ENCODE measurements at regions not wholly inside any gene's neighbourhood (a gene's known extent, or its start where the extent isn't known, plus 50 kb on each side); places are given as distances from the start of the nearest gene placed in this dataset.

DNA sequence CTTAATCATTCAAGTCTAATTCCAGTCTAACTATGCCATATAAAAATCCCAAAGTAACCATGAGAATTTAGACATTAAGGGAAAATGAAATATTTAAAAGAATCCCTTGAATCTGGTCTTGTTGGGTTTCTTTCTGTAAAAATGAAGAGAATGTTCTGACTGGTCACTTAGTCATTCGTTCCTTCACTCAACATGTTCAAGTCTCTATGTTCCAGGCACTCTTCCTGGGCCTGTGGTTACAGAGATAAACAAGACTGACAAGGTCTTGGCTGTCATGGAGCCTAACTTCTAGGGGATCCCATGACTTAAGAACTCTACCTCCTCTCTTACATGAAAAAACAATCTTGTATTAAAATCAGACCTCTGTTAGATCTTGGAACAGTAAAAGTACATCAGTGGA, 638.6 kb upstream of the TBL1XR1 start:
- Histone ChIP-seq H3K9ac (ENCODE audit: insufficient read length) (no peak overlapping the region), H3K27ac (no peak overlapping the region), H3K36me3 (ENCODE audit: insufficient read depth, low read length) (no peaks in the 10 kb centered on the region), H3K4me3 (no peak overlapping the region), H3K9me3 (ENCODE audit: low read depth, low read length) (no peaks in the 10 kb centered on the region)
- no peak for TF ChIP-seq POLR2AphosphoS5 (IDR thresholded peaks at IDR 0.05; ENCODE audit: borderline replicate concordance, low read depth, low read length)
- no peak for TF ChIP-seq FOXP2 (optimal IDR thresholded peaks at IDR 0.05; ENCODE audit: control extremely low read depth, extremely low read length, insufficient read depth)
- TF ChIP-seq EZH2 (IDR thresholded peaks at IDR 0.05), result no peak
- no peak for DNase-seq (ENCODE audit: low read depth, low spot score)

DNA sequence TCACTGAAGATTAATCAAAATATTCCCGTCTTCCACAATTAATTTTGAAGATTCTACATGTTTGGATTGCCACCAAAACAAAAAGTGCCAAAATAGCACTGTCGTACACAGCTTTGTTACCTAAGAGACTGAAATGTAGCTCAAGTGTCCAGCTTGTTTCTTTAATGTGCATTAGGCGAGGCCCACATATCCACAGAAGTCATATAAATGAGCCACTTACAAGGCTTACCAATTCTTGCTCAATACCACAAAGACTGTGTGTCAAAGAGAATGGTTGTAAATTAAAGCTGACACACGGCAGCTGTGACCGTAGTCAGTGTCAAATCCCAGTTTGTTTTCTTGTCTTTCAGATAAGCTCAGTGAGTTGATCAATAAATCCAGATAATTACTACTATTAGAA, 639.4 kb upstream of the TBL1XR1 start:
- Histone ChIP-seq H3K9ac (ENCODE audit: insufficient read length) (no peak overlapping the region), H3K4me3 (no peak overlapping the region), H3K9me3 (ENCODE audit: low read depth, low read length) (no peaks in the 10 kb centered on the region), H3K36me3 (ENCODE audit: insufficient read depth, low read length) (no peaks in the 10 kb centered on the region), H3K27ac (no peak overlapping the region)
- TF ChIP-seq FOXP2 (optimal IDR thresholded peaks at IDR 0.05; ENCODE audit: control extremely low read depth, extremely low read length, insufficient read depth) (no peak), EZH2 (IDR thresholded peaks at IDR 0.05) (no peak), POLR2AphosphoS5 (IDR thresholded peaks at IDR 0.05; ENCODE audit: borderline replicate concordance, low read depth, low read length) (no peak)
- DNase-seq (ENCODE audit: low read depth, low spot score), result no peak

DNA sequence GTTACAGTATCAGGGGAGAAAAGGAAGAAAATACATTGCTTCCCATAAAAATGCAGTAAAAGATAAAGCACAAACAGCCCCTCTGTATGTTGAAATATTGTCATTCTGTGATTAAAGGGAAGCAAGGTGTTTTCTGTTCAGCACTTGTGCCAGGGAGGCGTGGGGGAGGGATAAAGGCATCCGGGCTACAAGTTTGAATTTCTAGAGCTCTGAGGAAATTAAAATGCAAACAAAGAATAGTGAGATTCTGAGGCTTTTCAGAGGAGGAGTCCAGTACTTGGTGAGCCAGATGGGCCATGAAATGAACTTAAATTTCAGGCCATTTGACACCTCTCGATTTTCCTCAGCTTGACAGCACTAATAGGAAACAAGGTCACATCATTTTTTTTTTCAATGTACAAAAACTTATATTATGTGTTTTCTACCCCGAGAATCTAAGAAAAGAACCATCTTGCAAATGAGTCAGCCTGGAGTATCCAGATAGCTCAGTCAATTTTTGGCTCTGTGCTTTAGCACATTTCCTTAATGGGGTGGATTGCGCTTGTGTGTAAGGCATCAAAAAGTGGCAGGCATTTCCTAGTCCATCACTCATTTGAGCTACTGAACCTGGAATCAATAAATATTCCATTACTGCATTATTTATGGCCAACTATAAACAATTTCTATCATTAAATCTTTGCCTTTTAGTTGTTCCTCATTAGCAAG, 640.8 kb upstream of the TBL1XR1 start:
- no peak for TF ChIP-seq POLR2AphosphoS5 (IDR thresholded peaks at IDR 0.05; ENCODE audit: borderline replicate concordance, low read depth, low read length)
- no peak for TF ChIP-seq EZH2 (IDR thresholded peaks at IDR 0.05)
- no peak for TF ChIP-seq FOXP2 (optimal IDR thresholded peaks at IDR 0.05; ENCODE audit: control extremely low read depth, extremely low read length, insufficient read depth)
- Histone ChIP-seq H3K27ac (no peak overlapping the region), H3K9ac (ENCODE audit: insufficient read length) (no peak overlapping the region), H3K4me3 (no peak overlapping the region), H3K9me3 (ENCODE audit: low read depth, low read length) (no peaks in the 10 kb centered on the region), H3K36me3 (ENCODE audit: insufficient read depth, low read length) (no peaks in the 10 kb centered on the region)
- DNase-seq (ENCODE audit: low read depth, low spot score), result no peak

DNA sequence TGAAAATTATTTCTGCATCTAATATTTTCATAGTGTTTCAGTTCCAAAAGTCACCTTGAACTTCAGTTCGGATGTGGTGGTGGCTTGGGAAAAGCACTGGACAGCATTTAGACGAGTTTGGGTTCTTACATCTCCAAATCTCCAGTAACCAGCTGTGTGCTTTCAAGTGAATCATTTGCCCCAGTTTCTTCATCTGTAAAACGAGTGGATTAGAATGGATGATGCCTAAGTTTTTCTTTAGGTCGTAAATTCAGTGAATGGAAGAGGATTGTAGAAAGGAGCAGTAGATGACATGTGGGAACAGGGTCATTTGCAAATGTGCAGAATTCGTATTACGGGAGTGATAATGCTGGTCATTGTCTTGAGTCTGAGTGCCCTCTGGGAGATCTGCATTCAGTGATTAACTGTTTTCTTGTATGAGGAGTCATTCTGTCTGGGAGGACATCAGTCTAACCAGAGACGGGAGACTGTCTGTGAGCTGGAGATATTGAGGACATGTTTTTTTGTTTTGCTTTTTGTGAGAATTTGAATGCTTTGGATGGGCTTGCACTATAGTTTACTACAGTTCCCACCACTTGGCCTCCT, 641.6 kb upstream of the TBL1XR1 start:
- H3K36me3 ChIP-seq (ENCODE audit: insufficient read depth, low read length), result no peaks in the 10 kb centered on the region
- no peaks in the 10 kb centered on the region for H3K9me3 ChIP-seq (ENCODE audit: low read depth, low read length)
- H3K4me3 ChIP-seq, result no peak overlapping the region
- H3K27ac ChIP-seq, result no peak overlapping the region
- H3K9ac ChIP-seq (ENCODE audit: insufficient read length), result no peak overlapping the region
- TF ChIP-seq POLR2AphosphoS5 (IDR thresholded peaks at IDR 0.05; ENCODE audit: borderline replicate concordance, low read depth, low read length) (no peak), FOXP2 (optimal IDR thresholded peaks at IDR 0.05; ENCODE audit: control extremely low read depth, extremely low read length, insufficient read depth) (no peak), EZH2 (IDR thresholded peaks at IDR 0.05) (no peak)
- no peak for DNase-seq (ENCODE audit: low read depth, low spot score)

DNA sequence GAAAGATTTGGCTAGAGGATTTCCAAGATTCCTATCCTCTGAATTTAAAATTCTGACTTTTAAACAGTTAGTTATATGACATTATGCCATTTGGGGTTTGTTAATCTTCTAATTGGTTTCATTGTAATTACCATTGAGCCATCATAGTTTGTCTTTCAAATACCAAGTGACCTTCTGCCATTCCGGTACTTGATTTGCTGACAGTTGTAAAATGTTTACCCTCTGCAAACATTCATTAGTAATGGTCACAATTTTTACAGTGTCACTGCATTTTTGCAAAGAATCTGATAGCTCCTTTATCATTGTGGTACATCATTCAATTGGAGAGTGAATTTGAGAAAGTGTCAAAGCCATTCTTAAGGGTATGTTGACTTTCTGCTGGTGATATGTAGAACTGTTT, 645.0 kb upstream of the TBL1XR1 start:
- no peak for DNase-seq (ENCODE audit: low read depth, low spot score)
- Histone ChIP-seq H3K9me3 (ENCODE audit: low read depth, low read length) (no peaks in the 10 kb centered on the region), H3K36me3 (ENCODE audit: insufficient read depth, low read length) (no peaks in the 10 kb centered on the region), H3K4me3 (no peak overlapping the region), H3K27ac (no peak overlapping the region), H3K9ac (ENCODE audit: insufficient read length) (no peak overlapping the region)
- TF ChIP-seq FOXP2 (optimal IDR thresholded peaks at IDR 0.05; ENCODE audit: control extremely low read depth, extremely low read length, insufficient read depth), result no peak
- TF ChIP-seq POLR2AphosphoS5 (IDR thresholded peaks at IDR 0.05; ENCODE audit: borderline replicate concordance, low read depth, low read length), result no peak
- no peak for TF ChIP-seq EZH2 (IDR thresholded peaks at IDR 0.05)

DNA sequence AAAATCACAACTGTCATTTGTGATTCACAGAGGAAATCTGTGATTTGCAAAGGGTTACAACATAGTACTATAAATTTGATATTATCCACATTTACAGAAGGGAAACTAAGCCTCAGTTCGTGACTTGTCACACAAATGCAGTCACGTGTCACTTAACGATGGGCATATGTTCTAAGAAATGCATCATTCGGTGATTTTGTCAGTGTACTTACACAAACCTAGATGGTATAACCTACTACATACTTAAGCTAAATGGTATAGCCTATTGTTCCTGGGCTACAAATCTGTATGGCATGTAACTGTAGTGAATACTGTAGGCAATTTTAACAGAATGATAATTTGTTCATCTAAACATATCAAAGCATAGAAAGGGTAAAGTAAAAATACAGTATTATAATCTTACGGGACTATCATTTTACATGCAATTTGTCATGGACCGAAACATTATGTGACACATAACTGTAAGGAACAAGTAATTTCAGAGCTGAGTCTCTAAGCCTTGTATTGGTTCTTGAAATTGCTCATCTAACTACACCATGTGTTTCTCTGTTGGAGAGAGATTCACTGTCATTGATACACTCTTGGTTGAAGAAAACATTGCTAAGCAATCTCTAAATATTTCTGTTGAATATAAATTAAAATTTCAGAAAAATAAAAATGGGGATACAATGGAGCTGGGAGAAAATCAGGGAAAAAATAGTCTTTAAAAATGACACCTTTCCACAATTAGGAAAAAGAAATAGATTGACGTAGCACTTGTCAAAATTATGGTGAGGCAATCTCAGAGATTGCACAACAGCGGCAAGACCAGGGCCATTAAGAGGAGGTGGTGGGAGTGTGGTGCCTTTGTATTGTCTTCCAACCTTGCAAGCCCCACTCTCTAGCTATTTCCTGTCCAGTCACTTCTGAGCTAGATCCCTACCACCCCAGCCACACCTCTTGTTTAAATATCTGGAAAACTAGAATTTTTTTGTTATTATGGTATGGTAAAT, 645.8 kb upstream of the TBL1XR1 start:
- no peaks in the 10 kb centered on the region for H3K36me3 ChIP-seq (ENCODE audit: insufficient read depth, low read length)
- no peak overlapping the region for H3K9ac ChIP-seq (ENCODE audit: insufficient read length)
- H3K9me3 ChIP-seq (ENCODE audit: low read depth, low read length), result no peaks in the 10 kb centered on the region
- no peak overlapping the region for H3K4me3 ChIP-seq
- H3K27ac ChIP-seq, result no peak overlapping the region
- TF ChIP-seq POLR2AphosphoS5 (IDR thresholded peaks at IDR 0.05; ENCODE audit: borderline replicate concordance, low read depth, low read length) (no peak), FOXP2 (optimal IDR thresholded peaks at IDR 0.05; ENCODE audit: control extremely low read depth, extremely low read length, insufficient read depth) (no peak), EZH2 (IDR thresholded peaks at IDR 0.05) (no peak)
- no peak for DNase-seq (ENCODE audit: low read depth, low spot score)

DNA sequence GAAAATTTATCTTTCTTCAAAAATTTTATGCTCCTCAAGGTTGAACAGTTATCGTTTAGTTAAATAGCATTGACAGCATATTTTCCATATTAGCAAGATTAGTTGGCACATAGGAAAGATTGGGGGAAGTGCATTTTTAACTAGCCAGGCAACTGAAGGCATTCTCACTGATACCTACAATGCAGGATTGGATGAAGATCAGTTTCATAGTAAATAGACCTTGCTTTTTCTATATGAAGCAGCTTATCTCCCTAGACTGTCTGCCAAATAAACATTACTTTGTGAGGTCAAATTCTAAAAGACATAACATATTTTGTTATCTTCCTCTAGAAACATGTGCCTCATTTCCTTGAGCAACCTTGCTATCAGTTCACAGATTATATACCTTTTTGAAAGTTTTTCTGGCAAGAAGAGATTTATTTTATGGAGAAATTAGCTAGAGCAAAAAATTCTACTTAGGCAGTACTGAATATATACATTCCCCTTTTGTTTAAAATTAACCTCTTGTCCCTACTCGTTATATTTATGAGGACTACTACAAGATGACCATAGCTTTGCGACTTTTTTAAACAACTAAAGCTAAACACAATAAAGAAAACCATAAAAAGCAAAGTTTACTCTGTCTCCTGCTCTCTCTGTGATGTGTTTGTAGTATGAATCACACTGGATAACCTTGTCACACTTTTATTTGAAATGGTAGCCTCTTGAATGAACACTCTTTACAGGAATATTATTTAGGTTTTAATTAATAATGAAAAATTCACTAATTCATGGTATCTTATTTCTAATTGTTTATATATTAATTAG, 654.9 kb upstream of the TBL1XR1 start:
- TF ChIP-seq EZH2 (IDR thresholded peaks at IDR 0.05) (no peak), FOXP2 (optimal IDR thresholded peaks at IDR 0.05; ENCODE audit: control extremely low read depth, extremely low read length, insufficient read depth) (no peak), POLR2AphosphoS5 (IDR thresholded peaks at IDR 0.05; ENCODE audit: borderline replicate concordance, low read depth, low read length) (no peak)
- Histone ChIP-seq H3K9ac (ENCODE audit: insufficient read length) (no peak overlapping the region), H3K36me3 (ENCODE audit: insufficient read depth, low read length) (no peaks in the 10 kb centered on the region), H3K9me3 (ENCODE audit: low read depth, low read length) (no peaks in the 10 kb centered on the region), H3K4me3 (no peak overlapping the region), H3K27ac (no peak overlapping the region)
- DNase-seq (ENCODE audit: low read depth, low spot score), result no peak

Measured in SK-N-MC (cell line).